NCI-H774 (cell line): ENCODE measurements at regions not wholly inside any gene's neighbourhood (a gene's known extent, or its start where the extent isn't known, plus 50 kb on each side); places are given as distances from the start of the nearest gene placed in this dataset.

Source experiments
- DNase-seq: peaks from one replicate; lab custom pipeline; 2025; lab: John Stamatoyannopoulos, UW

DNA sequence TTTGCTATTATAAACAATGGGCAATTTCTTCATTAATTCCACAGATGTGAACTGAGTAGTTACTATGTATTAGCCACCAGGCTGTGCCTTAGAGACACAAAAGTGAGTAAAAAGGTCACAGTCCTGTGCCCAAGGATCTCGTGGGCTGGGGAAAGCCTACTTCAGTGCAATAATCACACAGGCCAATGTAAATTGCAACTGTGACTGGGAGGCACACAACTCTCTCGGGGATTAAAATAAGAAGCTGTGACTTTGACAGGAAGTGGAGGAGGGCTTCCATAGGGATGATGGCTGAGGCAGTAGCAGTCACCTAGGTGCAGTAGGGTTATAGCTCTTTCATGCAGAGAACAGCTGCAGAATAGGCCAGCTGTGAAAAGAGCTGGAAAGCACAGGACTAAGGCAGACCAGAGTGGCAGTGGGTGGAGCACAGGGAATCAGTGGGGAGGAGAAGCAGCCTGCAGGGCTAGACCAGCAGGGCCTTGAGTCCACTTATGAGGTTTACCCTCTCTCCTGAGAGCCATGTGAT is 121.9 kb downstream of the MAB21L3 start:
- no peak for DNase-seq

DNA sequence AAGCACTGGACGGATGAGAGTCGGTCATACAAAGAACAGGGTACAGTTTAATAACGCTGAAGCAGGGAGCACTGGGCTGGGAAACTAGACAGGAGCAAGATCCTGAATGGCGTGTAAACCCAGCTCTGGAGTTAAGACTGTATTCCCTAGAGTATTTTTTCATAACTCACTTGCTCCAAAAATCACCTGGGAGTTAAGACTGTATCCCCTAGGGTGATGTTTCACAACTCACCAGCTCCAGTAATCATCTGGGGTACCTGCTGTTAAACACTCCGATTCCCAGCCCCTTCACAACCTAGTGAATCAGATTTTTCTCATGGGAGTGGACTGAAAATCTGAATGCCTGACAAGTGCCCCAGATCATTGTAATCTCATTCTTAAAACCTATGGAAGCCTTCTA is 123.2 kb downstream of the MAB21L3 start:
- DNase-seq: no peak

DNA sequence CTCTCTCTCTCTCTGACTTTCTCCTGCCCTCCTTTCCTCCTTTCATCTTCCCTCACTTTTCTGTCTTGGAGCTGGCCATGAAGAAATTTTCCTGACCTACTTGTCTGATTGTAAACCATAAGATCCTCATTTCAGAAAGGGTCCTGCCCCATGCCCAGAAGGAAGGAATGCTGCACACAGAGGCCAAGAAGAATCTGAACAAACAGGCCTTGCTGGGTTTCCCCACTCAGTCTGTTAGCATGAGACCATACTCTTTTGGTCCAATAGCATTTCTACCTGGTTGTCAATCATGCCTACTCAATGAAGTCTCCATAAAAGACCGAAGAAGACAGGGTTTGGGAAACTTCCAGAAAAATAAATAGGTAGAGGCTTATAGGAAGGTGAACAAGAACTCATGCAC is 128.7 kb downstream of the MAB21L3 start:
- DNase-seq: no peak

DNA sequence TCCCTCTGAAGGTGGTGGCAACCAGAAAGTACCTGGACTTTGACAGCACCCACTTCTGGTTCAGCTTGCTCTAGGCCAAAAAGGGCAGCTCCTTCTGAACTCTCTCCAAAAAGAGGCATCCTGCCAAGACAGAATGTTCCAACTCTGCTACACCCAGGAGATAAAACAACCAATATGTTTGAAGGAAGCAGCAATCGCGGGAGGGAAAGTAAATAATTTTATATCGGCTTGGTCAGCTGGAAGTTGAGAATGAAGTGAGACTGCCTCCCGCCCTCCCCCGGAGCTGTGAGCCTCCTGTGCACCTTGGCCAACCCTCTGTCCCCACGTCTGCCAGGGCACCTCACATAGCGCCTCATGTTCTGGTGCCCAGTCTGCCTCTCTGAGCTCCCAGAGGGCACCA is 130.3 kb upstream of the ATP1A1 start:
- DNase-seq: no peak

DNA sequence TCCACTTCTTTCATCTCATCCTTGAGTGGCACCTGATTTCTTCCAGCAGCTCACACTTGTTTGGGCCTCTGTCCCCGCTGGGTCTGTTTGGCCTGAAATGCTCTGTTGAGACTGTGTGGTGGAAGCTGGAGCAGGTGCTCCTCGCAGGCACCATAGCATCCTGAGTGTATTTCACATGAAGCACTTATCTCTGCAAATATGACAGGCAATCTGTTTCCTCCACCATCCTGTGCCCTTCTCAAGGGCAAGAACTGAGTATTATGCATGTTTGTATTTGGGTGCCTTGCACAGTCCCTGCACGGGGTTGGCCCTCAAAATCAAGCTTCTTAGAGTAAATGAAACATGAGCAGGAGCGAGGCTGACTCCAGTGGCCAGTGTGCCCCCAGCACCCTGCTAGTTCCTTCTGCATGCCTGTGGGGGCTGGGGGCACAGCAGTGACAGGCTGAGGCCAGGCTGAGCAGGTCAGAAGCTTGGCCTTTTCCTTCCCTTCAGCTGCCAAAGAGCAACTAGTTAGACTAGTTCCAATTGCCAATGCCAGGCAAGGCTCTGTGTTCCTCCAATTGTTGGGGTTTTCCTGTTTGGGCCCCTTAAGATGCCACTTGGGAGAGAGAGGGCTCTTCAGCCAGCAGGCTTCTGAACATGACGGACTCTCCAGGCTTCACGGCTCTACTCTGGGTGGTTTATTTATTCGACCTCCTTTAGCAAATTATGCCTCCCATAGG is 129.6 kb upstream of the ATP1A1 start:
- DNase-seq: no peak

DNA sequence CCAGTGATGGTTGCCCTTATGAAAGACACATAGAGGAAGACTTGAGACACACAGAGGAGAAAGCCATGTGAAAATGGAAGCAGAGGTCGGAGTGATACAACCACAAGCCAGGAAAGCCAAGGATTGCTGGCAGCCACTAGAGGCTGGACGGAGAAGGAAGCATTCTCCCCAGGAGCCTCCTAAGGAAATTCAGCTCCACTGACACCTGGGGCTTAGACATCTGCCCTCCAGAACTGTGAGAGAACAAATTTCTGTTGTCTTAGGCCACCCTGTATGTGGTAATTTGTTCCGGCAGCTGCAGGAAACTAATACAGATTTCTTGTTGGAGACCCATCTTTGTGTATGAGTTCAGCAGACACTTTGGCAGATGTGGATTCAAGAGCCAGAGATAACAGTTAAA is 126.9 kb upstream of the ATP1A1 start:
- DNase-seq: no peak

DNA sequence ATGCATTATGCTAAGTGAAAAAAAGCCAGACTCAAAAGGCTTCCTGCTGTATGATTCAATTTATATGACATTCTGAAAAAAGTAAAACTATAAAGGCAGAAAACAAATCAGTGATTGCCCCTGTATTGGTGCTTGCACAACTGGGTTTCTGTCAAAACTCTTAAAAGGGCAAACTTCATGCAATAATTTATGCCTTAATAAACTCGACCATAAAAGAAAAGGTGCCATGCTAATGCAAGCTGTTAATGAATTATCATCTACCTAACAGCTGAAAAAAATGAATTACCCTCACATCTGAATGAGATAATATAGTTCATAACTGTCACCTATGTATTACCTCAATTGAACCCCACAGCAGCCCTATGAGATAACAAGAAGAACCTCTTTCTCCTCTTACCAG is 120.8 kb upstream of the ATP1A1 start:
- DNase-seq: no peak

DNA sequence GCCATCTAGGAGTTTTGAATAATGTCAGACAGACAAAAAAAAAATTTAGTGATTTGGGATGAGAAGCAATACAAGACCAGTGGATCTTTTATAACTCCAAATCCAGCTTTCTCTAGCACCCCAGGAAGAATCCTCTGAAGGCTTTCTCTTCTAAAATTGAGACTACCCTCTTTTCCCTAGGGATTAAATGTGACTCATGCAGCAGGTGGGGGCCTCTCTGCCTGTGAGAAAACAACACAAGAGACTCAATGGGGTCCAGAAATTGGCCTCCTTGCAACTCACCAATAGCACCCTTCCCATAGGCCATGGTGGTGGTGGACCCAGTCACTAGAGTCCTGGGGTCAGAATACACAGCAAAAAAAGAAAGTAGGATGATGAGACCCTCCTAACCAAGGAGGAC is 120.3 kb upstream of the ATP1A1 start:
- DNase-seq: no peak

DNA sequence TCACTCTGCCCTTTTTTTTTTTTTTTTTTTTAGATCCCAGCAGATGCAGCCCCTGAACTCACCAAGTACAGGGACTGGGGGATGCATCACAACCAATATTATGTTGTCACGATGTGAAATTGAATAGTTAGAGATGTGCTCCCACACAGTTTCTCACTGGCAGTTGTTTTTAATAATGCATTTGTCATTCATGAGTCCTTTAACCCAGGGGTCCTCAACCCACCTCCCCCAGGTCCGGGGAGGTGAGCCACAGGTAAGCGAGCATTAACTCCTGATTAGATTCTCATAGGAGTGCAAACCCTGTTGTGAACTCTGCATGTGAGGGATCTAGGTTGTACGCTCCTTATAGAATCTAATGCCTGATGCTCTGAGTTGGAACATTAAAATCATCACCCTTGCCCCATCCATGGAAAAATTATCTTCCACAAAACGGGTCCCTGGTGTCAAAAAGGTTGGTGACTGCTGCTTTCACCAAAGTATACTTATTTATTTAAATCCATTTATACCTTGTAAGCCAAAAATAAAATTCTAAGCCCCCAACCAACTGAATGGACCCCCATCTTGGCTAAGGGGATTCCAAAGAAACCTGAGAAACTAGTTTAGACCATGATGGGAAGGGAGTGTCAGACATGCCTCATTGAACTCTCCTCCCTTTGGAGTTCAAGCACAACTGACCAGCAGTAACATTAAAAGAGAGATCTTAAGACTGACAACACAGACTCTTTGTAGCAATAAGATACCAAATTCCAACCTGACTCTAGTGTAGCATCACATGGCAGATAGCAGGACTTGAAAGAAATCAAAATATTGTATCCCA is 119.3 kb upstream of the ATP1A1 start:
- no peak for DNase-seq

DNA sequence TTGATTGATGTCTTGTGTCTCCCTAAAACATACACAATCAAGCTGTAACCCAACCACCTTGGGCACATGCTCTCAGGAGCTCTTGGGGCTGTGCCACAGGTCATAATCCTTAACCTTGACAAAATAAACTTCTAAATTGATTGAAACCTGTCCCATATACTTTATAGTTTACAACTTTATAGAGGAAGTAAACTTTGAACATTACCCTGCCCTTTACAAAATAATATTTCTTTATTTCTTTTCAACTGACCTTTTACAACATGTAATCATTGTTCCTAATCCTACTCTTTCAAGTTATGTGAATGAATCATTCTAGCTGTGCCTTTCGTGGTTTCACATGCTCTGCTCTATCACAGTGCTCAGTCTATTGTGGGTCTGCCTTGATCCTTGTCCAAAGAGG is 118.3 kb upstream of the ATP1A1 start:
- DNase-seq: no peak

DNA sequence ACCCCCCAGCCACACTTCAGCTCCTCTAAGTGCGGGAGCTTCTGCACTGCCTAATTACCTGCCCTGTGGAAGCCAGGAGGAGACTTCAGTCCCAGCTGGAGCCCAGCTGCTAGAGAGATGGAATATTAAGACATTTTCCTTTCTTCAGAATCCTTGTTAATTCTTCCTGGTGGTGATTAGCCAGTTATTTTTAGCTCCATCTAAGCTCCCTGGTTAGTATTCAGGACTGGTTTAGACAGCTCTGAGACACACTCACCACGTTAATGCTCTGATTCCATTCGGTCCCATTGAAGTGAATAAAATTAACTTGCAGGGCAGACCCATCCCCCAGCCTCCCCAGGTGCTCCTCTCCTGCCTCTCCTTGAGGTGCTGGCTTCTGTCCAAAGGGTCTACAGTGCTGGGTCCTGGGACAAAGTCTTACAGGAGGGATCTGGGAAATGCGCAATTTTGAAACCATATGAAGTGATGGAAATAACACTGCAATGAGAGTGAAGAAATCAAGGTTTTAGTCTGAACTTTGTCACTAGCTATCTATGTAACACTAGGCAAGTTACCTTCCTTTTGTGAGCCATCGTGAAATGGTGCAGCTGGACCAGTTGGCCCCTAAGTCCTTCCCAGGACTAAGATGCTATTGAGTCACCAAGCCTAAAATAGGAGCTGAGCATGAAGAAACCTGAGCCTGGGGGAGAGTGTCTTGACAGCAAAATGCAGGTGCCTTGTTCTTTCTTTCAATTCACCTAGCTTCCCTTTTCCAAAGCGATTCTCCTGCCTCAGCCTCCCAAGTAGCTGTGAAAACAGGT is 117.4 kb upstream of the ATP1A1 start:
- DNase-seq: no peak

DNA sequence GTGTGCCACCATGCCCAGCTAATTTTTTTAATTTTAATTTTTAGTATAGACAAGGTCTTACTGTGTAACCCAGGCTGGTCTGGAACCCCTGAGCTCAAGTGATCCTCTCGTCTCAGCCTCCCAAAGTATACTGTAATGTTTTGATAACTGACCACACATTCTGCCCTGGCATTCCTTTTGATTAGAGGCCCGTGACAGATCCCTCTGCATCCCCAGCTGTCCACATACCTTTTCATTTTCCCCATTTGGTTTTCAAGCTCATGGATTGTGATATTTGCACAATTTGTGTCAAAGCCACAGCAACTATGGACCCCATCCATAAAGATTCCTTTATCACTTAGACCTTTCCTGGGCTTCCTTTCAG is 116.8 kb upstream of the ATP1A1 start:
- DNase-seq: no peak

DNA sequence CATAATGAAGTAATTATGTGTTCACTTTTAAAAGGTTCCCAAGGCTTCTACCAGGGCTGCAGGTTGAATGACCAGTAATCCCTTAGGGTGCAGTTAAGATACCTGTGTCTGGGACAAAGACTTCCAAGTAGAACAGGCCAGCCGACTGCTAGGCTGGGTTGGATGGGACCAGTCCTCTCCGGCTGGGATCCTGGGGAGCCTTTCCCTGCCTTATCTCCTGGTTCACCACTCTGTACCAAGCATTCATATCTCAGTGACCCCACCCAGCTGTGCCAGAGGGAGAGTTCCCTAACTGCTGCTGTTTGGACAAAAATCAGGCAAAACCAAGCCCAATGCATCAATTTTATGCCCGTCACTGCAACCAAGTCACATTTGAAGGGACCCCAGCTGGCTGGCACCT is 116.2 kb upstream of the ATP1A1 start:
- DNase-seq: no peak

DNA sequence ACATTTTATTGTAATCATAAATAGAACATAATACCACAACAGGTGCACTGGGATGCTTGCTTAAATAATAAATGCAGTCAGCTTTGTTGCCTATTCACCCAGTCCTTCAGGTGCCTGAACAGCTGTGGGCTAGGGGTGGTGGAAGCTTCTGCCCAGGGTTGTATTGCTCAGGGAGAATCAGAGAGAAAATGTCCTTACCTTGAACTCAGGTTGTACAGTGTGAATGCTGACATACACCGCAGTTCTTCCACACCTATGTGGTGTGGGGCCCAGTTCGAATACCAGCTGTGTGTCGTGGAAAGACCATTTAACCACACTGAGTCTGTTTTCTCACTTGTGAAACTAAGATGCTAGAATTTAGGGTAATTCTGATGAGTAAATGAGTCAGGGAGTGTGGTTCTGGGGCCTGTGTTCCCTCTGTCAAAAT is 115.7 kb upstream of the ATP1A1 start:
- no peak for DNase-seq

DNA sequence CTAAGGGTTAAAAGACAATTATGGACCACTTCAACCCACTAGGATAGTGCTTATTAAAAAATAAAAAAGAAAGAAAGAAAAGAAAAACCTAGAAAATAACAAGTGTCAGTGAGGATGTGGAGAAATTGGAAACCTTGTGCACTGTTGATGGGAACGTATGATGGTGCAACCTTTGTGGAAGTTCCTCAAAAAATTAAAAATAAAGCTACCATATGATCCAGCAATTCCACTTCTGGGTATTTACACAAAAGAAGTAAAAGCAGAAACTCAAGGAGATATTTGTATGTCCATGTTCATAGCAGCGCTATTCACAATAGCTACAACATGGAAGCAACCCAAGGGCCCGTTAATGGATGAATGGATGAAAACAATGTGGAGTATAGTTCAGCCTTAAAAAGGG is 115.2 kb upstream of the ATP1A1 start:
- DNase-seq: no peak

DNA sequence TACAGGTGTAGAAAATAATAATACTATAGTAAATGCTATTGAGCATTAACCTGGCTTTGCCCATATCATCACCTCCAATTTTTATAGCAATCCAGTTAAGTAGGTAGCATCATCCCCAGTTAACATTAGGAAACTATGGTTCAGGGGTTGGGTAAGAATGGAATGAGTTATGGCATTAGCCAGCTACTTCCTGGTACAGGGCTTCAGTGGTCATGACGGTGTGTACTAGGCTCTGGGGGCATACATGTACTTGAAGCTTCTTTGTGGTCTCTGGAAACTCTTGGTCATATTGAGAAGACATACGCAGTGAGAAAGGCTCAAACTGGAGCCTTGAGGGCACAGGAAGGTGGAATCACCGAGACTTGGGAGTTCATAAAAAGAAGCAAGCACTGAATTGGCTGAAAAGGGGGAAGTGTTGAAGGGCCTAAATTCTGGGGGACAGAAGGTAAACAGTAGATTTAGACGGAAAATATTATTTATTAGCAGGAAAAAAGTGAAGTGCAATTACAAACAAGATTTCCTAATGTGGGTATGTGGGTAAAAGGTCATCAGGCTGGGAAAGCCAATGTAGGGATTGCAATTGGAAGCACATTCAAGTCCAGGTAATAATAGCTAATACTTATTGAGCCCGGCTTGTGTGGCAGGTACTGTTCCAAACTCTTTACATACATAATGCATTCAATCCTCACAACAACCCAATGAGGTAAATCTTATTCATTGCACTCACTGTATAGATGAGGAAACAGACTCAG is 114.2 kb upstream of the ATP1A1 start:
- DNase-seq: no peak

DNA sequence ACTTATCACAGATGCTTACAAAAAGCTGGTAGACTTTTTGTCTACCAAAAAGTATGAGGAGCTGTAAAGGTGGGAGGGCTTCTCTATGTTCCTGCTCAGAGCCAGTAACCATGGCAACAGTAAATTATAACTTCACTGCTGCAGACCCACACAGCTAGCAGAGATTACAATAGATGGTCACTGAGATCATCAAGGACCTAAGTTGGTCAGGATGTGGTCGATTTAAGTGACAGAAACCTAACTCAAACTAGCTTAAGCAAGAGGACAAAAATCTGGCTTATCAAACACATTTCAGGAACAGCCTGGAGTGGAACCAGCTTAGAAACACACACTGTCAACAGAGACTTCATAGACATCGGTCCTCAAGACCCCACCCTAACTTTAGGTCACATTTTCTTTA is 113.4 kb upstream of the ATP1A1 start:
- no peak for DNase-seq

DNA sequence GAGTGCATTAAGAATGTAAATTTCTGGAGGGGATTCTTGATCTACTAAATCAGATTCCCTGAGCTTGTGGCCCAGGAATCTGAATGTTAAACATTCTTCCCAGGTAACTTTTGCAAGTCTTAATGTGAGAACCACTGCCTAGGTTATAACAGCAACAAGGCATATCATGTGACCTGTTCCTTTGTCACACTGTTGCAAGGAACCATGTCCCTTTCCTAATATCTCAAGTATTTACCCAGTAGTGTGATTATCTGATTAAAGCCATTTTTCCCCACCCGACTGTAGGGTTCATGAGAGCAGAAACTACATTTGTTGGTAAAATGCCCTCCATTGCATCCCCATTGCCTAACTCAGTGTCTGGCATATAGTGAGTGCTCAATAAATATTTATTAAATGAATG is 112.9 kb upstream of the ATP1A1 start:
- no peak for DNase-seq

DNA sequence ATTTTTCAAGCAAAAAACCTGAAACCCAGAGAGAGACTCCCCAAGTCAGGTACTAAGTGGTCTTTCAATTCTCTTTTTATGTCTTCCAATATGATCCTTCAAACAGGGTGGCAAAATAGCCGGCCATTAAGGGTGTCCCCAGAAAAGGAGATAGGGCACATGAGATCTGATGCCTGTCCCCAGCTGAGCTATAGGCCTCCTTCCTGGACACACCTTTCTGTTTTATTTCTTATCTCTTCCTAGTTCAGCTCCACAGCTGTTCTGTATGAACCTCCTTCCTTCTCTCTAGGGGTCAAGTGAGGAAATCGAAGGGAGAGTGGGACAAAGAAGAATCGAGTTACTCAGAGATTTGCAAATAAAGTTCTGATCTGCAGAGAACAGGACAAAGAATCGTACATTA is 112.4 kb upstream of the ATP1A1 start:
- DNase-seq: no peak

DNA sequence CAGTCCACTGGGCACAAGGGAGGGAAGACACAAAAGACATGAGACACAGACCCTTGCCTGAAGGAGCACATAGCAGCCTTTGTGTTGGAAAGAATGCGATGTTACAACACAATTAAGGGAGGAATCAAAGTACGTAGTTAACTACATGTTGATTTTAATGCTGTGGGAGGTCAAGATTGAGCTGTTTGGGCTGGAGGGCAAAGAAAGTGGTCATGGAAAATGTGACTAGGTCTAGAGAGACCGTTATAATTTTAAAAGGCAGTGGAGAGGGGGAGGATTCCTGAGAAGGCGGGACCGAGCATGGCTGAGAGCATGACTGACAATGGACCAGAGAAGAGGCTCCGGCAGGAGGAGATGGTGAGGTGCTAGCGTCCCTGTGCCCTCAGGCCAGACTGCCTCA is 111.8 kb upstream of the ATP1A1 start:
- DNase-seq: no peak

DNA sequence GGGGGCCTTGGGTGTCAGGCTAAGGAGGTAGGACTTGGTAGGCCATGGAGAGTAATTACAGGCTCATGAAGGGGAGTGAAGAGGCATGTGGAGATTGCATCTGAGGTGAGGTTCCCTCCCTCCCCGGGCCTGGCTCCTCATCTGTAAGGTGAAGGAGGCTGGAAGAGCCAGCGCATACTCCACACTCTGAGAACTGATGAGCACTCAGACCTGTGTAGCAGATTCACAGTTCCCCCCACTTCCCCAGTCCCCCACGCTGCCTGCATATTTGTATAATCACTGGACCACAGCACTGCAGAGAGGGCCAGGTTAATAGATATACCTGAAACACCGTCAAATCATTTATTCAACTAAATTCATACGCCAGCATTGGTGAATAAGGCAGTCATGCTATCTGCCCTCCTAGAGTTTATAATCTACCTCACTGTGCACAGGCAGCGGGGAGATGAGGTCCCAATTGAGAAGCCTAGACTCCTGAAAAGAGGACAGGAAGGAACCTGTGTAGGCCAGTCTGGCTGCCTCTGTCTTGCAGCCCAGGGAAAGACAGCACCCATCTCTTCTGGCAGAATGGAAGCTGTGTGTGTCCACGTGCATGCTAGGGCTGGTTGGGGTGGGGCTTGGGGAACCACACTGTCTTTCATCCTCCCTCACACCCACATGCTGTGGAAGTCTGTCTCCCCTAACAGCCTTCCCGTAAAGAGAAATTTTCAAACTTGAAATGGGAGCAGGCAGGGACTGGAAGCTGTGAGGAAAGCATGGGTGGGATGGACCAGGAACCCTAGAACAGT is 110.6 kb upstream of the ATP1A1 start:
- no peak for DNase-seq
